Esophagus muscularis mucosa (tissue), 4 donors: ENCODE measurements at regions not wholly inside any gene's neighbourhood (a gene's known extent, or its start where the extent isn't known, plus 50 kb on each side); places are given as distances from the start of the nearest gene placed in this dataset.

Source experiments
- EP300 ChIP-seq: sonication (generic); formaldehyde crosslinking; IDR thresholded peaks from one replicate; pipeline ENCODE4 v1.6.1; 2017; ENCODE audit warnings: antibody characterized with exemption
- POLR2A ChIP-seq: fragments of 450-650 bp; IDR thresholded peaks from one replicate; pipeline ENCODE4 v1.6.1; 2017; ENCODE audit warnings: antibody characterized with exemption, moderate library complexity, mild to moderate bottlenecking, low read depth
- TF ChIP-seq, protein P1 (sequence below), 3 experiments: fragments of 200-600 bp in 2 of 3; fragments of 450-650 bp in 1 of 3; sonication (generic) in 2 of 3; IDR thresholded peaks; one replicate each; pipeline ENCODE4 v1.5.1; 2017 to 2019; ENCODE audit warnings: antibody characterized with exemption in 3 of 3, mild to moderate bottlenecking in 2 of 3, moderate library complexity in 1 of 3

DNA sequence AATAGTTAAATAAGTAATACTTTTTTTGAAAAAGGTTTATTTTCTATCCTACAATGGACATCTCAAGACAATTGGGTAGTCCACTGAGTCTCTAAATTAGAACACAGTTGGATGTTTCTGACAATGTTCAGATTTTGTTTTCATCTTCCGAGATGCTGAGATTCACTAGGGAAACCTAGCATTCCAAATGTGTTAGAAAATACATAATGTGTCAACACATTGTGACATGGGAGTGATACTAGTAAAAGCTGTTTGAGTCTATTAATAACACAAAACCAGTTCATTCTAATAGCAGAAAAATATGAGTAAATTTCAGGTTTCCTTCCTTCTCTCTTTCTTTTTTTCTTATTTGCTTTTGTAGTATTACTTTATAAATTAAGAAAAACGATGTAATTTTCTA, 68.2 kb upstream of the CDH10 start:
- TF ChIP-seq, protein P1, sequence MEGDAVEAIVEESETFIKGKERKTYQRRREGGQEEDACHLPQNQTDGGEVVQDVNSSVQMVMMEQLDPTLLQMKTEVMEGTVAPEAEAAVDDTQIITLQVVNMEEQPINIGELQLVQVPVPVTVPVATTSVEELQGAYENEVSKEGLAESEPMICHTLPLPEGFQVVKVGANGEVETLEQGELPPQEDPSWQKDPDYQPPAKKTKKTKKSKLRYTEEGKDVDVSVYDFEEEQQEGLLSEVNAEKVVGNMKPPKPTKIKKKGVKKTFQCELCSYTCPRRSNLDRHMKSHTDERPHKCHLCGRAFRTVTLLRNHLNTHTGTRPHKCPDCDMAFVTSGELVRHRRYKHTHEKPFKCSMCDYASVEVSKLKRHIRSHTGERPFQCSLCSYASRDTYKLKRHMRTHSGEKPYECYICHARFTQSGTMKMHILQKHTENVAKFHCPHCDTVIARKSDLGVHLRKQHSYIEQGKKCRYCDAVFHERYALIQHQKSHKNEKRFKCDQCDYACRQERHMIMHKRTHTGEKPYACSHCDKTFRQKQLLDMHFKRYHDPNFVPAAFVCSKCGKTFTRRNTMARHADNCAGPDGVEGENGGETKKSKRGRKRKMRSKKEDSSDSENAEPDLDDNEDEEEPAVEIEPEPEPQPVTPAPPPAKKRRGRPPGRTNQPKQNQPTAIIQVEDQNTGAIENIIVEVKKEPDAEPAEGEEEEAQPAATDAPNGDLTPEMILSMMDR (IDR thresholded peaks at IDR 0.05), result no peak
- TF ChIP-seq POLR2A, result no peak
- TF ChIP-seq EP300, result no peak
